Upper lobe of right lung (tissue), 1 donor: ENCODE measurements at regions not wholly inside any gene's neighbourhood (a gene's known extent, or its start where the extent isn't known, plus 50 kb on each side); places are given as distances from the start of the nearest gene placed in this dataset.

Experiments used
- ATAC-seq: fragments of 200-7000 bp; cut with Tn5 transposase; one replicate; pipeline ENCODE4 v1.9.1; 2020; ENCODE audit warnings: mild to moderate bottlenecking, moderate library complexity
- DNase-seq: peaks from one replicate; pipeline ENCODE4 v3.0.0-alpha.2; 2020
- H3K27ac ChIP-seq: fragments of 200-600 bp; one replicate; pipeline ENCODE4 v1.8.0; 2022
- H3K27me3 ChIP-seq: fragments of 200-600 bp; one replicate; pipeline ENCODE4 v1.8.0; 2022; ENCODE audit warnings: mild to moderate bottlenecking
- H3K36me3 ChIP-seq: fragments of 200-600 bp; one replicate; pipeline ENCODE4 v1.8.0; 2022
- H3K4me1 ChIP-seq: fragments of 200-600 bp; one replicate; pipeline ENCODE4 v1.8.0; 2022
- H3K4me3 ChIP-seq: fragments of 200-600 bp; one replicate; pipeline ENCODE4 v1.8.0; 2022; ENCODE audit warnings: mild to moderate bottlenecking
- H3K9me3 ChIP-seq: fragments of 200-600 bp; one replicate; pipeline ENCODE4 v1.8.0; 2022
- intact Hi-C: fragments of 100-400 bp; cut with DNase I; formaldehyde crosslinking; loops from one replicate; pipeline ENCODE4 v1.11.0; 2022
- TF ChIP-seq, protein P1 (sequence below): fragments of 200-600 bp; IDR thresholded peaks from one replicate; pipeline ENCODE4 v1.8.0; 2022; ENCODE audit warnings: antibody characterized with exemption
- donor health status: DM: no; HTN: yes; CAD: no; lungs with severe emphysema.

DNA sequence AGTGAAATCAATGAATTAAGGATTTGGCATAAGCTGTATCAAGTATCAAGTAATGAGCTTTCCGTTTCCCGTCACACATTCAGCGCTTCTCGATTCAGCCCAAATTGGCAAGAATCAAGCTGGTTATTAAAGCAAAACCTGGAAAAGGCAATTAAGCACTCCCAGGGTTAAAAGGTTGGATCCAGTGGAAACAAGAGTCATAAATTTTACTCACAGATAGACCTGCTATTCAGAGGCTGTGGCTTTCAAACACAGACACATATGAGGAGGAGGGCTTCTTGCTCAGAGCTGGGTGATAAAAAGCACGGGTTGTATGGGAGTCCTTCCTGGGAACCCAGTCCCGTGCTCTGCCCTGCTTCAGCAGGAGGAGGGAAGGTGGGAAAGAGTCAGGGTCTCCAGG is 112.3 kb upstream of the CXCL14 start:
- H3K4me1 ChIP-seq = no peaks in the 10 kb centered on the region
- no peaks in the 10 kb centered on the region for H3K9me3 ChIP-seq
- peaks cover 4% of the 10 kb centered on the region for H3K27me3 ChIP-seq
- H3K36me3 ChIP-seq = no peaks in the 10 kb centered on the region
- H3K27ac ChIP-seq = no peak overlapping the region
- intact Hi-C loops = no loop called here
- H3K4me3 ChIP-seq = no peak overlapping the region
- DNase-seq (no peak), ATAC-seq (no peak)
- TF ChIP-seq, protein P1, sequence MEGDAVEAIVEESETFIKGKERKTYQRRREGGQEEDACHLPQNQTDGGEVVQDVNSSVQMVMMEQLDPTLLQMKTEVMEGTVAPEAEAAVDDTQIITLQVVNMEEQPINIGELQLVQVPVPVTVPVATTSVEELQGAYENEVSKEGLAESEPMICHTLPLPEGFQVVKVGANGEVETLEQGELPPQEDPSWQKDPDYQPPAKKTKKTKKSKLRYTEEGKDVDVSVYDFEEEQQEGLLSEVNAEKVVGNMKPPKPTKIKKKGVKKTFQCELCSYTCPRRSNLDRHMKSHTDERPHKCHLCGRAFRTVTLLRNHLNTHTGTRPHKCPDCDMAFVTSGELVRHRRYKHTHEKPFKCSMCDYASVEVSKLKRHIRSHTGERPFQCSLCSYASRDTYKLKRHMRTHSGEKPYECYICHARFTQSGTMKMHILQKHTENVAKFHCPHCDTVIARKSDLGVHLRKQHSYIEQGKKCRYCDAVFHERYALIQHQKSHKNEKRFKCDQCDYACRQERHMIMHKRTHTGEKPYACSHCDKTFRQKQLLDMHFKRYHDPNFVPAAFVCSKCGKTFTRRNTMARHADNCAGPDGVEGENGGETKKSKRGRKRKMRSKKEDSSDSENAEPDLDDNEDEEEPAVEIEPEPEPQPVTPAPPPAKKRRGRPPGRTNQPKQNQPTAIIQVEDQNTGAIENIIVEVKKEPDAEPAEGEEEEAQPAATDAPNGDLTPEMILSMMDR = no peak

DNA sequence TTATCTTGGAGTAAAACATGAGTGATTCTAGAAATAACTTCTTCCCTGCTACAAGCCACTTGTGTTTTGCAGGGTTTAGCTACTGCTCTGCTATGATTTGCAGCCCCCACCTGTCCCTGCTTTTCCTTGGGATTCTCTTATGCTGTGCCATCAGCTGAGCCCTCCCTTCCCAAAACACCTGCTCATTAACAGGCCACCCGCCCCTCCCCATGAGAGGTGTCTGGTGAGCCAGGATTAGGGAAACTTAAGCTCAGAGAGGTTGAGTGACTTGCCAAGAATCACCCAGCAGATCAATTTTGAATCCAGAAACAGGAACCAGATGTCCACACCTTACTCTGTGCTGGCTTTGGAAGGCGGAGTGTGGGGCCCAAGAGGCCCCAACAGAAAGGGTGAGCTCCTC is 111.7 kb upstream of the CXCL14 start:
- no peak overlapping the region for H3K27ac ChIP-seq
- ATAC-seq (no peak), DNase-seq (no peak)
- H3K4me1 ChIP-seq = no peaks in the 10 kb centered on the region
- intact Hi-C loops = no loop called here
- TF ChIP-seq, protein P1 = no peak
- H3K9me3 ChIP-seq = no peaks in the 10 kb centered on the region
- no peaks in the 10 kb centered on the region for H3K36me3 ChIP-seq
- H3K4me3 ChIP-seq = no peak overlapping the region
- H3K27me3 ChIP-seq = peaks cover 4% of the 10 kb centered on the region

DNA sequence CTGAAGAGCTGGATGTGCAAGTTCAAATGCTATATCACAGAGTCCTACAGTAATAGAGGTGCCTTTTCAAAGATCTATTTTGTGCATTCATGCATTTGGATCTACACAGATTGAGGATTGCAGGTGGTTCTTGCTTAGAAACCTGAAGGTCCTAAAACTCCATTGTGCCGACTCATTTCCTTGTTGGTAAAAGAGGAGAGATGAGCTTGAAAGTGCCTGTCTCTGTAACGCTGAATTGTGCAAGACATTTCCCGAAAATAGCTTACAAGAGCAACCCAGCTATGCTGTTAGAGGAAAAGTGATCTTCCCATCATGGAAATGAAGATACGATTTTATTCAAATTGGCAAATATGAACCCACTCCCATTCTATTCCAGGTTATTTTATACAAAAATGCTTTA is 110.7 kb upstream of the CXCL14 start:
- Histone ChIP-seq H3K27me3 (peaks cover 4% of the 10 kb centered on the region), H3K27ac (no peak overlapping the region), H3K9me3 (no peaks in the 10 kb centered on the region), H3K4me3 (no peak overlapping the region), H3K36me3 (no peaks in the 10 kb centered on the region), H3K4me1 (no peaks in the 10 kb centered on the region)
- DNase-seq = no peak
- TF ChIP-seq, protein P1 = no peak
- intact Hi-C loops = no loop called here
- no peak for ATAC-seq

DNA sequence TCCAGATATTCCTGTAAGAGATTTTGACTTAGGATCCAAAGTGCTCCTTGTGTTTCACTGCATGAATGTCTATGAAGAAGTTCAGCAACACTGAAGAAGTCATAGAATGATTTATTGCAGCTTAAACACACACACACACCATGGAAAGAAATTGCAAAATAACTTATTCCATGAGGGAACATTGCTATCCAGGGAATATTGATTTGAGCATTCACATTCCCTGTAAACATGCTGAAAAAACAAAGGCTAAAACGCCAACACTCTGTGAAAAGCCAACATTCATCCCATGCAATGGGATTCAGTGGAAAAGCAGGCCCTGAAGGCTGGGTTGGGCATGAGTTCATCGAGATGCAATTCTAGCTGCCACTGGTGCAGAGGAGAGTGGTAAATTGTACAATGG is 109.6 kb upstream of the CXCL14 start:
- intact Hi-C loops = no loop called here
- no peak for ATAC-seq
- no peak for DNase-seq

DNA sequence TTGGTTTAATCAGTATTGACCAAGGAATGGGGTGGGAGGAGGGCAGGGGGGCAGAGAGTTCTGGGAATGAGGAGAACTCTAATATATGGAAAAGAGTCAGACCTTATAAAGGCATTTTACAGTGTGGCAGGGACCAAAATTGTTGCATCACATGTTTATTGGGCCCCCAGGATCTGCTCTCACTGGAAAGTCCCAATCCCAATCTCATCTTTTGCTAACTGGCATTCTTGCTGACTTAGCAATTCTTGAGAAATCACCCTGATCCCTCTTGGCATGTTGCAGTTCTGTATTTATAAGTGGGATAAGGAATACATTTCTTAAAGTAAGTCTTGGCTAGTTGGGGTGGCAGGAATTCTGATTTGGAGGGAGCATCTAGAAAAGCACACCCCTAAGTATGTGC is 104.4 kb upstream of the CXCL14 start:
- Histone ChIP-seq H3K27me3 (peaks cover 4% of the 10 kb centered on the region), H3K27ac (no peak overlapping the region), H3K4me1 (no peaks in the 10 kb centered on the region), H3K36me3 (no peaks in the 10 kb centered on the region), H3K9me3 (peaks cover 4% of the 10 kb centered on the region), H3K4me3 (no peak overlapping the region)
- ATAC-seq (no peak), DNase-seq (no peak)
- TF ChIP-seq, protein P1 = no peak
- intact Hi-C loops = no loop called here

More for the DNA sequence above, 109.6 kb upstream of the CXCL14 start:
- Histone ChIP-seq H3K4me3 (no peak overlapping the region), H3K27ac (no peak overlapping the region), H3K27me3 (peaks cover 4% of the 10 kb centered on the region), H3K4me1 (no peaks in the 10 kb centered on the region), H3K36me3 (no peaks in the 10 kb centered on the region), H3K9me3 (no peaks in the 10 kb centered on the region)
- TF ChIP-seq, protein P1 = no peak

- ATAC-seq = no peak
- intact Hi-C loops = no loop called here
- H3K27me3 ChIP-seq = no peaks in the 10 kb centered on the region
- no peaks in the 10 kb centered on the region for H3K4me1 ChIP-seq
- TF ChIP-seq, protein P1 = no peak
- no peak overlapping the region for H3K27ac ChIP-seq
- no peak for DNase-seq
- H3K9me3 ChIP-seq = peaks cover 4% of the 10 kb centered on the region
- no peak overlapping the region for H3K4me3 ChIP-seq
- H3K36me3 ChIP-seq = no peaks in the 10 kb centered on the region
Measured at GRCh38 chr5:135680713-135681112, 101.9 kb upstream of the CXCL14 start.
